CD14-positive monocyte (primary cell): ENCODE measurements at regions not wholly inside any gene's neighbourhood (a gene's known extent, or its start where the extent isn't known, plus 50 kb on each side); places are given as distances from the start of the nearest gene placed in this dataset.

ENCODE experiments used
- DNase-seq, 3 donors: peaks; one replicate each; pipeline ENCODE4 v3.0.0-alpha.2; 2011 to 2022
- H2AFZ ChIP-seq: 2 replicates; pipeline ENCODE4 v1.6.0; 2012; ENCODE audit warnings: mild to moderate bottlenecking, low read depth, low read length, inconsistent platforms; ENCODE audit not compliant: insufficient read depth, poor library complexity, severe bottlenecking
- H3K27ac ChIP-seq, 2 donors: 1 replicate in 1 of 2; 2 replicates in 1 of 2; pipeline ENCODE4 v1.5.1; 2012 to 2013; ENCODE audit warnings: low read length in 2 of 2, control low read depth in 1 of 2, inconsistent platforms in 1 of 2, low read depth in 1 of 2, mild to moderate bottlenecking in 1 of 2
- H3K27me3 ChIP-seq, 2 donors: one replicate each; pipeline versions ENCODE4 v1.6.0 to v1.6.1; 2011 to 2013; ENCODE audit warnings: low read length in 2 of 2; ENCODE audit not compliant: control insufficient read depth in 2 of 2, insufficient read depth in 2 of 2
- H3K36me3 ChIP-seq, 2 donors: replicated peaks in 1 of 2; 1 replicate in 1 of 2; 2 replicates in 1 of 2; pipeline versions ENCODE4 v1.5.1 to v1.6.1; 2012 to 2013; ENCODE audit warnings: low read length in 2 of 2, control low read depth in 1 of 2, inconsistent platforms in 1 of 2, mild to moderate bottlenecking in 1 of 2; ENCODE audit not compliant: insufficient read depth in 2 of 2, control insufficient read depth in 1 of 2
- H3K4me1 ChIP-seq, 2 donors: 1 replicate in 1 of 2; 2 replicates in 1 of 2; pipeline versions ENCODE4 v1.5.1 to v1.6.1; 2012 to 2013; ENCODE audit warnings: low read length in 2 of 2, control low read depth in 1 of 2, inconsistent platforms in 1 of 2, mild to moderate bottlenecking in 1 of 2, moderate library complexity in 1 of 2; ENCODE audit not compliant: insufficient read depth in 2 of 2, control insufficient read depth in 1 of 2
- H3K4me2 ChIP-seq: replicated peaks from 2 replicates; pipeline ENCODE3; 2012; ENCODE audit warnings: low read length, moderate library complexity, mild to moderate bottlenecking; ENCODE audit not compliant: poor library complexity, severe bottlenecking; ENCODE audit errors: extremely low read depth
- H3K4me3 ChIP-seq, 3 experiments: fragments of 200-600 bp in 1 of 3; sonication (generic) in 1 of 3; replicated peaks in 1 of 3; 1 replicate in 2 of 3; 2 replicates in 1 of 3; pipeline ENCODE4 v1.5.1; 2011 to 2013; ENCODE audit warnings: low read length in 3 of 3, mild to moderate bottlenecking in 3 of 3, control low read depth in 2 of 3, low read depth in 2 of 3, inconsistent platforms in 1 of 3, moderate library complexity in 1 of 3
- H3K79me2 ChIP-seq: 2 replicates; pipeline ENCODE4 v1.6.0; 2012; ENCODE audit warnings: mild to moderate bottlenecking, control low read depth, inconsistent platforms, low read length, moderate library complexity; ENCODE audit not compliant: insufficient read depth
- H3K9ac ChIP-seq: 2 replicates; pipeline ENCODE4 v1.6.0; 2017; ENCODE audit warnings: low read length, mild to moderate bottlenecking; ENCODE audit not compliant: insufficient read depth, poor library complexity, severe bottlenecking
- H3K9me3 ChIP-seq, 2 donors: replicated peaks in 1 of 2; 1 replicate in 1 of 2; 2 replicates in 1 of 2; pipeline versions ENCODE4 v1.5.1 to v1.6.1; 2012 to 2013; ENCODE audit warnings: low read length in 2 of 2, control low read depth in 1 of 2; ENCODE audit not compliant: control insufficient read depth in 1 of 2, insufficient read depth in 1 of 2
- H4K20me1 ChIP-seq: 2 replicates; pipeline ENCODE4 v1.6.0; 2012; ENCODE audit warnings: mild to moderate bottlenecking, low read length, control low read depth, moderate library complexity; ENCODE audit not compliant: insufficient read depth
- H3K27ac Mint-ChIP-seq, 7 donors: one replicate each; pipeline ENCODE4 v1.8.0; 2020; ENCODE audit warnings: mild to moderate bottlenecking in 7 of 7, mixed read lengths in 7 of 7, moderate library complexity in 6 of 7, inconsistent platforms in 2 of 7
- H3K27me3 Mint-ChIP-seq, 3 donors: one replicate each; pipeline ENCODE4 v1.8.0; 2021 to 2022; ENCODE audit warnings: low read depth in 3 of 3, mild to moderate bottlenecking in 3 of 3, mixed read lengths in 3 of 3, moderate library complexity in 3 of 3, inconsistent platforms in 1 of 3
- H3K36me3 Mint-ChIP-seq, 2 donors: one replicate each; pipeline ENCODE4 v1.8.0; 2020; ENCODE audit warnings: mixed read lengths in 2 of 2, inconsistent platforms in 1 of 2, mild to moderate bottlenecking in 1 of 2
- H3K4me1 Mint-ChIP-seq: one replicate; pipeline ENCODE4 v1.8.0; 2020; ENCODE audit warnings: mild to moderate bottlenecking, mixed read lengths
- H3K4me3 Mint-ChIP-seq, 2 donors: one replicate each; pipeline ENCODE4 v1.8.0; 2020; ENCODE audit warnings: mild to moderate bottlenecking in 2 of 2, mixed read lengths in 2 of 2, moderate library complexity in 1 of 2
- H3K9me3 Mint-ChIP-seq, 7 donors: one replicate each; pipeline ENCODE4 v1.8.0; 2020 to 2022; ENCODE audit warnings: mixed read lengths in 7 of 7, mild to moderate bottlenecking in 6 of 7, moderate library complexity in 6 of 7, inconsistent platforms in 2 of 7
- CTCF ChIP-seq: fragments of 200-600 bp; IDR thresholded peaks from one replicate; pipeline ENCODE4 v1.8.0; 2022; ENCODE audit warnings: antibody characterized with exemption, mild to moderate bottlenecking
- WGBS: methylation state at CpG from one replicate; pipeline ENCODE4 v1.1.5; 2013; ENCODE audit warnings: missing lambda C conversion rate; ENCODE audit not compliant: insufficient coverage; 5-methylcytosine and 5-hydroxymethylcytosine counted together
- intact Hi-C, 2 donors: fragments of 100-400 bp; cut with micrococcal nuclease; formaldehyde crosslinking; loops; one replicate each; pipeline versions ENCODE4 v1.15.0 to v1.15.1; 2023

DNA sequence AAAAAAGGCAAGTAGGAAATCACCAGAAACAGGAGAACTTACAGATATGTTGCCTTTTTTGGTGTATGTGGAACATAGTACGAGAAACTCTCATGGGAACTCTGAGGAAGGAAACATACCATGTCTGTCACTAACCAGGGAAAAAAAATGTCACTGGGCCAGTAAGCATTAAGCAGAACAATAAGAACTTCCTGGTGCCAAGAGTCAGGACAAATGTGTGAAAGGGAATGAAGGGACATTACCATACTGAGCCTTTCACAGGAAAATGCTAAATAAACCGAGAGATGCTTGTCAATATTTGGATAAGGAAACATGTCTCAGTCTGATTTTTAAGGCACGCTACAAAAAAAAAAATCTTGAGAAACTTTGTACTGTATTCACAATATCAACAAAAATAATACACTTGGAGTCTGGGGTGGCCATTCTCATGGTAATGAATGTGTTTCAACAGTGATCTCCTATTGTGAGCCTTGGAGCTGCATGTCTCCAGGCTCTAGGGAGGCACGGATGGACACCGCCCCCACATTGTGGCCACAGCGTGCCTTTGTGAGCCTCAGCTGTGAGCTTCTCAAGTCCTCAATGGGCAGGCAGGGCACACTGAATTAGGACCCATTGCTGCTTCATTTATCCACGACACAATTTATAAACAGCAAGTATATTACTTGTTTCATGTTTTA lies 113.0 kb upstream of the ARGLU1 start:
- Mint-ChIP-seq H3K27me3 (peaks cover 0 to 2% (median 0%) of the 10 kb centered on the region in 3 donors), H3K36me3 (no peaks in the 10 kb centered on the region), H3K4me1 (peaks cover under 1% of the 10 kb centered on the region), H3K4me3 (no peak overlapping the region), H3K9me3 (peaks cover 0 to 3% (median 0%) of the 10 kb centered on the region in 7 donors), H3K27ac (no peak overlapping the region)
- no peak for TF ChIP-seq CTCF
- no peak overlapping the region for H3K4me2 ChIP-seq
- no peaks in the 10 kb centered on the region for H3K79me2 ChIP-seq
- no peaks in the 10 kb centered on the region for H3K27me3 ChIP-seq
- H3K9me3 ChIP-seq = no peaks in the 10 kb centered on the region
- DNase-seq = no peak
- no peaks in the 10 kb centered on the region for H3K36me3 ChIP-seq
- WGBS = 95% methylated on average over 4 of the region's 7 CpGs
- no peak overlapping the region for H3K9ac ChIP-seq
- no peak overlapping the region for H3K4me3 ChIP-seq
- no peak overlapping the region for H2AFZ ChIP-seq
- H3K27ac ChIP-seq = no peak overlapping the region
- intact Hi-C loops = no loop called here
- H4K20me1 ChIP-seq = no peaks in the 10 kb centered on the region
- H3K4me1 ChIP-seq = peaks cover 0 to under 1% of the 10 kb centered on the region in 2 donors

- no peaks in the 10 kb centered on the region for H3K4me1 Mint-ChIP-seq
- no peak for TF ChIP-seq CTCF
- no peak overlapping the region for H2AFZ ChIP-seq
- H3K27me3 Mint-ChIP-seq = peaks cover 0 to 2% (median 0%) of the 10 kb centered on the region in 3 donors
- intact Hi-C loops = no loop called here
- no peaks in the 10 kb centered on the region for H4K20me1 ChIP-seq
- DNase-seq = no peak
- H3K27ac Mint-ChIP-seq = no peak overlapping the region
- H3K27ac ChIP-seq = no peak overlapping the region
- no peak overlapping the region for H3K4me3 Mint-ChIP-seq
- H3K4me3 ChIP-seq = no peak overlapping the region
- no peaks in the 10 kb centered on the region for H3K9me3 ChIP-seq
- H3K4me2 ChIP-seq = no peak overlapping the region
- peaks cover 0 to 3% (median 0%) of the 10 kb centered on the region in 7 donors for H3K9me3 Mint-ChIP-seq
- WGBS = 100% methylated on average over 2 of the region's 5 CpGs
- H3K27me3 ChIP-seq = no peaks in the 10 kb centered on the region
- H3K9ac ChIP-seq = no peak overlapping the region
- no peaks in the 10 kb centered on the region for H3K79me2 ChIP-seq
- H3K36me3 Mint-ChIP-seq = no peaks in the 10 kb centered on the region
- no peaks in the 10 kb centered on the region for H3K36me3 ChIP-seq
- no peaks in the 10 kb centered on the region for H3K4me1 ChIP-seq
Observed at GRCh38 chr13:106678646-106679418, 110.9 kb upstream of the ARGLU1 start.
